GM21423 (cell line): ENCODE measurements at regions not wholly inside any gene's neighbourhood (a gene's known extent, or its start where the extent isn't known, plus 50 kb on each side); places are given as distances from the start of the nearest gene placed in this dataset.

Experiments
- ATAC-seq: cut with Tn5 transposase; IDR thresholded peaks from one replicate; pipeline ENCODE4 v1.9.1; 2021; ENCODE audit warnings: mild to moderate bottlenecking, moderate library complexity; ENCODE audit not compliant: unreplicated experiment

DNA sequence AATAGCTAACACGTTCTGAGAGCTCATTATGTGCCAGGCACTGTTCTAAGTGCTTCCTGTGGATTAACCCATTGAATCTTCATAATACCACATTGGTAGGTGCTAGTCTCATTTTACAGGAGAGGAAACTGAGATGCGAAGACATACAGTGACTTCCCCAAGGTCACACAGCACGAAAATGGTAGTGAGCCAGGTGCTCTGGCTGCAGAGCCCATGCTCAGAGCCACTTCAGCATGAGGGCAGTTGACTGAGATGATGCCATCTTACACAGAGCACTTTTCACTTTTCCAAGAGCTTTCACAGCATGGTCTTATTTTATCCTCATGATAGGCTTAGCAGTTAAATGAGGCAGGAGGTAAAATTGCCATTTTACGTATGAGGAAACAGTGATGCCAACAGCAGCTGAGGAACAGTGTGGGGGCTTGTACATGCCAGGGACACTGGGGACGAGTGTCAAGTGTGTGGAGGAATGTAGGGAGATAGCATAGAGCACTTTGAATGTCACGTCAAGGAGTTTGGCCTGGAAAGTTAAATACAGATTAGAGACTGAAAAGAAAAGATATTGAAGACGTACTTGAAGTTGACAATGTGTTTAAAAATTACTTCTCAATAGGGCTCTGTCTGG lies 180.0 kb downstream of the KIF4B start:
- ATAC-seq, result no peak

DNA sequence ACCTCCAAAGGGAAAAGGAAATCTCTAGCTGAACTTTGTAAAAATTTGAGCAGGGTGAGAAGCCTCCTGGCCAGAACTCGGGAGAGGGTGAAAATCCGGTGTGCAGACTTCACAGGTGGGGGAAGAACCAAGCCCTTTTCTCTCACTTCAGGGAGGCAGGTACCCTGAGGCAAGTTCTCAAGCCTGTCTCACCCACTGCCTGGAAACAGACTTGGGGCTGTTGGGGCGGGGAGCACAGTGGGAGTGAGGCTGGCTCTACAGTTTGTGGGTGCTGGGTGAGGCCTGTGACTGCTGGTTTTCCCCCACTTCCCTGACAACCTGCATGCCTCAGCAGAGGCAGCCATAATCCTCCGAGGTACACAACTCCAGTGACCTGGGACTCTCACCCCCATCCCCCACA lies 187.1 kb downstream of the KIF4B start:
- ATAC-seq, result no peak

DNA sequence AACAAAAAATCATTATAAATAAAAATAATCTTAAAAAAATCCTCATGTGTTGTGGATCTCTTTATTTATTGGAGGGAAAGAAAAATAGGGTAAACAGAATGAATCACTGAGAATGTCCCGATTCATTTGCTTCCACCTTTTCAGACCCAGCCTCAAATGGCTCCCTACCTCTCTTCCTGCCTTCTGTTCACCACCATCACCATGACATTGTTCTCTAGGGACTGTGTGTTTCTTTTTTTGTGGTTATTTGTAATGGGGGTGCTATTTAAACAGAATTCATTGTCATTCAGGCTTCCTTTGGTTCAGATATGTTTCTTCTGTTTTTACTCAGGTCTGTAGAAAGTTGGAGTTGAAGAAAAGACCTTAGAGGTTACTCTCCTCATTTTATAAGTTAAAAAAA lies 198.2 kb downstream of the KIF4B start:
- ATAC-seq, result no peak

DNA sequence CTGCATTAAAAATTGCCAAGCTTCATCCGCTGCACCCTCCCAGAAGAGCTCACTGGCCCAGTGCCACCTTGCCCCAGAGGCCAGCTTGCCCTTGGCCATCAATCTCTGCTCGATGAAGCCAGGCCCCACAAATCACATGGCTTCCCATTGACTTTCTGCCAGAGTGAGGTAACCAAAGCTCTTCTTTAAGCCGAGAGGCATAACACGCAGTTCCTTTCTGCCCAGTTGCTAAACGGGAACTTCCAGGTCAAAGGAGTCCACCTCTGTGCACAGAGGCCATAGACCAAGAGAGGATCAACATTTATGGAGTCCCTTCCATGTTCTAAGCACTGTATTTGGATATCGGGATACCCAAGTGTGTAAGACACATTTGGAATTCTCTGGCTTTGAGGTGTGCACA lies 208.8 kb downstream of the KIF4B start:
- no peak for ATAC-seq

DNA sequence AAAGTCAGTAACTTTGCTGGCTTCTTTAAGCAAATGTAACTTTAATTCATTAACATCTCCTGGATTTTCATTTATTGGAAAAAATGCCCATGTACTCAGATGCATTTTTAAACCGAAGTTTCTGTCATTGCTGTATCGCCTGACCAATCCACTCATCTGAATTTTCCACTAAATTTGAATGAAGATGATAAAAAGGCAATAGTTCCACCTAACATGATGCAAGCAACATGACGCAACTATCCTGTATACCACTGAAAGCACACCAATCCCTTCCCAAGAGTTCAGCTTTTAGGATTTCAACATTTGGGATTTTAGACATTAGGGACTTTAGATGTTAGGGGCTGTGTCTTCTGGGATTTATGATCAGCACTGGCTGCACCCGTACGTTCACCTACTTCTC lies 215.6 kb downstream of the KIF4B start:
- ATAC-seq, result no peak

DNA sequence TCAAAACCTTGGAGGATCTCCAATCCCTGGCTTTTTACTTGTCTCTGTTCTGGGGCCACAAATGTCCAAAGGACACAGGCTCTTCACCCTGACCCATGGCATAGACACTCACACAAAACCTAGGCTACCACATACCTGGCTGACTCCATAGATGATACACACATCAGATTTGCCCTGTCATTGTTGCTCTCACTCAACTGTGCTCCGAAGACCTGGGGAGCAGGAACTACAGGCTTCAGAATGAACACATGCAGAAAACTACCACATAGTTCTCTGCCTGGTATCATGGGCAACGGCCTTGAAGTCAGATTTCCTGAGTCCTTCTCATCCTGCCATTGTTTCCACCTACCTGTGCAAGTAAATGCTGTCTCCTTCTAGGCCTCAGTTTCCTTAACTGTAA lies 226.2 kb downstream of the KIF4B start:
- no peak for ATAC-seq

DNA sequence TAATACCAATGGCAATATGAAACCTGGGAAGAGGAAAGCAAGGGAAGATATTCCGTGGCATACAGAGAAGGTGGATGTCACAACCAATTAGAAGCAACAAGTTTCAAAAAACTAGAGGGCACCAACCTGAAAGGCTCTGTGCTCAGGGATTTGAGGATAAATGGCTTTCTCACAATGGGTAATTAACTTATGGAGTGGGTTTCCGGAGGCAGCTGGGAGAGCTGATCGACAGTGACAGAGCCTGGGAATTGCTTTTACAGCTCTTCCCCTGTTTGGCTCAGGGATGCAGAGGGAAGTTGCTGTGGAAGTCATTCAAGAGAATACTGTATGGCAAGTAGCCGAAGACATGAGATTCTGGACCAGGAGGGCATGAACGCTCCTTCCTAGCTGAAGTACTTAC lies 237.0 kb downstream of the KIF4B start:
- ATAC-seq, result no peak

DNA sequence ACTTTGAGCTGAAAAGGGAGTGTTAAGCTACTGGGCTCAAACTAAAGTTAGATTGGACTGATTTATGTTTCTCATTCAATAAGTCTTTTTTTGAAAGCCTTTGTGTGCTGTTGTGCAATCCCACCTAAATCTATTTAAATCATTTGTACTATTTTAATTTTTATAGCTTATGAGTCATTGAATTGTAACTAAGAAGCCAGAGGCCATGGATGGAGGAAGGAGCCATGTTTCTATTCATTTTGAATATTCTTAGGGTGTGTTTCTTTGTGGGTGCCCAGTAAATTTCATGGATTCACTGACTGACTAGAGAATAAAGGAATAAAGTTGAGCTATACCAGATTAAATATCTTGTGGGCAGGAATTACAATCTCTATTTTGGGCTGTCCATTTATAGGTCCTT lies 238.5 kb downstream of the KIF4B start:
- no peak for ATAC-seq

DNA sequence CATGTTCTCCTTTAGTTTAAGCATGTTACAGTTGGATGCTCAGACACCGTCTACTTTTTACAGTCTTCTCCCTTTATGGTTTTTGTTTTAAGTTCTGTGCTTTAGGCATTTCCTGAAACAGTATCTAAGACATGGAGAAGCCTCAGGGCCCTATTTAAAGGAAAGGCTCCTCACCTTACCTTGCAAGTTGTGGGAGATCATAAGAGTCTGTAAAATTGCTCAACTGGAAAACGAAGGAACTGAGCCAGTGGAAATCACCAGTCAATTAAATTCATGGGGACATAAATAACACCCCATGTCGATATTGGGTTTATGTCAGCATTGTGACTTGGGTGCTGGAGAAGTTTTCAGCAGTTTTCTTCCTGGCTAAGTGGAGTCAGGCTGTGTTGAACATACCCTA lies 239.2 kb downstream of the KIF4B start:
- ATAC-seq, result no peak

DNA sequence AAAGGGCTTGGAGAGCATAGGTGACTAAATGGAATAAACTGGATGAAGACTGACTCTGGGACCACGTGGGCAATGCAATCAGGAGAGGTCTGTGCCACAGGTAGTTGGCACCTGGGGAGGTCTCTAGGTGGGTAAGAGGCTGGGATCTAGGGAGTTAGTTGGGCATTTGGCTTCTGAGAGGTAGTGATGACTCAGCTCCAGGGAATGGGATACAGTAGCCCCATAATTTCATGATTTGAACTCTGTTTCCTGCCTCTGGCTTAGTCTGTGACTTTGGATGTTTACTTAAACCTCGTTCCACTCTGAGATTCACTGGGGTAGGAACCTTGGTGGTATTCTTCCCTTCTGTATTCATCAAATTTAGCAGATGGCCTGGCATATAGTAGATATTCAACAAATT lies 240.8 kb downstream of the KIF4B start:
- no peak for ATAC-seq

DNA sequence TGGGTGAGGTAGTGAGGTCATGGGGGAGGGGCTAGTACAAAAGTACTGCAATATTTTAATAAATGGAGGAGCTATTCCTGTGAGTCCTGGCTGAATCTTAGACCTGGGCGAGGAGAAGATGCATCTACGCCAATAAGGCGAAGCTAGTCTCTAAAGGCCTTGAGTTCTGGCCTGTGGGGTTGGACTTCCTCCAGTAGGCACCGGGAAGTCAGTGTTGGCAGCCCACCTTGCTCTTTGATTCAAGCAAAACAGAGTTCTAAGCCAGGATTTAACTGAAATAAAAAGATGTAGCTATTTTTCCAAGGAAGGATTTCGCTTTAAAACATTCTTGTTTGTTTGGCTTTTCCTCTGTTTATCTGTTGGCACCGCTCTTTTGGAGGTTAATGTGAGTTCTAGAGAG lies 244.6 kb downstream of the KIF4B start:
- no peak for ATAC-seq

DNA sequence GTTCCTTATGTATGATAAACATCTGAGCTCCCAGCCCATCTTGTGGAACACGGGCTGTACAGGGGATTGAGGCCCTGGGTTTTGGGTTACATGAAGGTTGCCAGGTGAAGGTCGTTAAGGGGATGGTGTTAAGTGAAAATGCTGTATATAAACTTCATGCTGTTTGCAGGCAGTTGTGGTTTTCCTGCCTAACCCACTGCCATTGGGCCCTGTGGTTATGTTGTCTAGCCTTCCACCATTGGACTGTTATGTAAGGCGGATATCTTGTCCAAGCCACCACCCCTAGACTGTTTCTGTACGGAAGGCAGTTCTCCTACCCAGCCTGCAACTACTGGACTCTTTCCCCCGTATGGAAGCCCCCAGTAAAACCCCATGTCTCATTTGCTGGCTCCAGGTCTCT lies 246.1 kb downstream of the KIF4B start:
- no peak for ATAC-seq

DNA sequence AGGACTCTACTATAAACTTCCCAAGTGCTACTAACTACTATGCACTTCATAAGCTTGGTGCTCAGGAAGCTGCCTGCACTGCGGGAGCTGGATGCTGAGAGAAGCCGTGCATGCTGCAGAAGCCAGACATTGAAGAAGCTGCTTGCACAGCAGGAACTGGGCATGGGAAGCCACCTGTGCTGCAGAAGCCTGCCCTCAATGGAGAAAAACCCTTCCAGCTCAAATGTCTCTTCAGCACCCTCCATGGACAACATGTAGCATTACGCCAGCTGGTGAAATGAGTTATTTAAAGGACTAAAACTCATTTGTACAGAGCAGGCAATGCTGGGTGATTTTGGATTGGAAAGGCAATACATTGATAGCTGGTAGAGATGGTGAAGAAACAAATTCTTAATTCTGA lies 247.2 kb downstream of the KIF4B start:
- ATAC-seq, result no peak

DNA sequence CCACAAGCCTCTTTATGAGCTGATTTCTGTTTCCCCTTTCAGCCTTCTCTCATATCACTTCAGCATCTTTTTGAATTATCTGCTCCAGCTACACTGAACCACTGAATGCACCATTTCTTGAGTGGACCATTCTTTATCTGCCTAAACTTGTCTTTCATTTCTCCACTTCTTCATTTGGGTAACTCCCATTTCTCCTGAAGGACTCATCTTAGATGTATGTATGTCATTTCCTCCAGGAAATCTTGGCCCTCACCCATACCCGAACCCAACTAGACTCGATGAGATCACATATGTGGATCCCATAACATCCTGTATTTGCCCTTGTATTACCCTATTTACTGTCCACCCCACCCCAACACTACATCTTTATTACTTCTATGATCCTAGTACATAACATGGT lies 249.8 kb downstream of the KIF4B start:
- ATAC-seq, result no peak

DNA sequence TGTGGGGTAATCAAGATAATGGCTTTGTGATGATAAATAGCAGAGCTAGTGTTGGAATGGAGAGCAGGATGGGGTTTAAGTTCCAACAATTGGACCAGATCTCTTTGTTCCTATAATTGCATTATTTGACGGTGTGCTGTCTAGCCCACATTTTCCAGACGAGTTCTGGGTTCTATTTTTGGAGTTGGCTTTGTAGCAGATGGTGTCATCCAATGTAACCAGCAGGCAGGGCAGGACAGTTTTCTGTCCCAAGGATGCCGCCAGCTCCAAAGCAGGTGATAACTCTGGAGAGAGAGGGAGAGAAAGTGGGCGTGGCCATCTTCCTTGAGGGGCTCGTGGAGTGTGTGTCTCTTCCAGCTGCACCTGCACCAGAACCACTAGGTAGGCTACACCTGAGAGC lies 251.3 kb downstream of the KIF4B start:
- ATAC-seq, result no peak

DNA sequence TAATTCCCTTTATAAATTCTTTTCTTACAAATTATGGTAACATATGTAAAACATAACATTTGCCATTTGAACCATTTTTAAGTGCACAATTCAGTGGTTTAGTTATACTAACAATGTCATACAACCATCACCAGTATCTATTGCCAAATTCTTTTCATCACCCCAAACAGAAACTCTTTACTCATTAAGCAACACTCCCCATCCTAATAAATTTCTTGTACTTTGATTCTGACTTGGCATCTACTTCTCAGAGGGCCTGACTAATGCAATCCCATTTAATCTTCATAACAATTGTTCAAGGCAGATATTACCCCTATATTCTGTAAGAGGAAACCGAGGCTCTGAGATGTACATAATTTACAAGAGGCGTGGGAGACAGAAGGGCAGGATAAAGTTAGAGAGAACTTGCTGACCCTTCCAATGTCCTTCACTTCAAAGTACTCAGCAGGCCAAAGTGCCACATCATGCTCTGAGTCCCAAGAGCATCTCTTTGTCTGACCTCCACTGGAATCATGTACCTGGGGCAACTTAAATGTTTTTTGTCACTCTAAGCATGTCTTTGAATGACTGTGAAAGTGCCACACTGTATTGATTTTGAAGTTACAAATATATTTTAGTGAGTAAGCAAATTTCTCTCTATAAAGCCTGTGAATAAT lies 255.3 kb downstream of the KIF4B start:
- no peak for ATAC-seq

DNA sequence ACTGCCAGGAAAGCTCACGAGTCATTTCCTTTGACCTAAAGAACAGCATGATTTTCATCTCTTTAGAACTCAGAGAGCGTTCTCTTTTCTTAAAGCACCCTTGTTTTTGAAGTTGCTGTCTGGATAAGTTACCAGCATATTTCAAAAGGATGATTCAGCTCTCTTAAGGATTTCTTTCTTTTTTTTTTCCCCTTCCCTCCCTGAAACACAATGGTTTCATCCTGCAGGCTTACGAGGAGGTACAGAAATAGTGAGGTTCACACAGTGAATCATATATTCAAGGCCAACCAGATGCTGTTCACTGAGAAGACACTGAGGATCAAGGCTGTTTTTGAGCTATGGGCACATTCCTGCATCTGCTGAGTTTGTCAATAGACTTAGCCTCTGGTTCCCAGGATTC lies 257.2 kb downstream of the KIF4B start:
- ATAC-seq, result no peak

DNA sequence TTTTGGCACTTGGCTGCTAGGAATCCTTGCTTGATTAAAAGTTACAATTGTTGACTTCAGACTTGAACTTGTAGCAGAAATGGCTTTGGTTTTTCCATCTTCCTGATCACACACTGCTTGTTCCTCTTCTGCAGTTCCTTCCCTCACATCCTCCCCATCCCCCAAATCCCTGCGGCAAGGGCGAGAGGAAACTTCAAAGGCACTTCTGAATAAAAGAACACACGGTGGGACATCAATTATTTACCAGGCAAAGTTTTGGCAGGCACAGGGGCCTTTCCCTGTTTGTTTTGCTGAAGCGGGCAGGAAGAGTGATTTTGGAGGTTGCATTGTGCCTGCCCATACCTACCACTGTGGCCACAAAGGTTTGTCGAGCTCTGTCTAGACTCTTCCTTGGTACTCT lies 260.9 kb downstream of the KIF4B start:
- ATAC-seq, result no peak

DNA sequence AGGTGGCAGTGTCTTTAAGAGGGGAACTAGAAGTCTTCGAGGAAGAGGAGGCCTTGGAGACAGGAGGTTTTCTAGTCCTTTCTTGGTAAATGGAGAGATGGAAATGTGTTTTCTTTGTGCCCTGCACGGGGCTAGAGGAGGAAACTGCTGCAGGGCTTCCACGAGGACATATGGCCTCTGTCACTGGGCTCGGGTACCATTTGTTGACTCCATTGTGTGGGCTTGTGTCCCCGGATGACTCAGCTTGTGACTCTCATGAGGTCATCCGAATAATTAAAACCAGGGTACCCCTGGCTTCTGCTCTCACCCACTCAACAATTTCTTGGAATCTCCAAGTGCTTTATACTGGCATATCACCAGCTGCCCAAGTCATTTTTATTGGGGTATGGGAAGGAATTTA lies 261.7 kb downstream of the KIF4B start:
- no peak for ATAC-seq

DNA sequence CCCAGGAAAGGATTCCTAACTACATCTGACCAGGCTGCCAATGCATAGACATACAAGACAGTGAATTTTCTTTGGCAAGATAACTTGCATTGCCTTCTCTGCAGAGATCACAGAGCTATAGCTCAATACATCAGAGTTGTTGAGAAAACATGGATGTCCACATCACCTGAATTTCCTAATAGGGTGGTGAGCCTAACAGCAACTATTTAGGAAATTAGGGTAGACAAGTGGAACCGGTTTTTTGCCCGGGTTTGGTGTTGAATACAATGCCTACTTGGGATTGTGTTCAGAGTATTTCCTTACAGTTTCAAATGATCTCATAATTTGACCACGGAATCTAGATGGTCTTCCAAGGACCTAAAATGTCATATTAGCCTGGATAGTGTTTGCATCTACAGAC lies 262.7 kb downstream of the KIF4B start:
- no peak for ATAC-seq

DNA sequence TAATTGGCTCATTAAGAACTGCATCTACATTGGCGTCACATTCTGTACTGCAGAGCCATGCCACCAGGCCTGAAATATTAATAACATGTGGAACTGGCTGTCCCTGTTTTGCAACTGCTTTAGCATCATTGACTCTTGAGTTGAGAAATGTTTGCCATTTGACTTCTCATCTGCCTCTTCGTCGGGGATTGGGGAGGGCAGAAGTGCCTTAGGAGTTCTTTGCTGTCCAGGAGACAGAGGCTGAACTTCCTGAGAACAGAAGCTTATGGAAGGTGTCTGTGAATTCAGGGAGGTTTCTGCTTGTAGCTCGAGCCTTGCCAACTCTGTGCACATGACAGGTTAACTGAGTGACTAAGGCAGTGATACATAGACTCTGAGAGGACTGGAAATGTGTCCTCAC lies 265.0 kb downstream of the KIF4B start:
- ATAC-seq, result no peak

DNA sequence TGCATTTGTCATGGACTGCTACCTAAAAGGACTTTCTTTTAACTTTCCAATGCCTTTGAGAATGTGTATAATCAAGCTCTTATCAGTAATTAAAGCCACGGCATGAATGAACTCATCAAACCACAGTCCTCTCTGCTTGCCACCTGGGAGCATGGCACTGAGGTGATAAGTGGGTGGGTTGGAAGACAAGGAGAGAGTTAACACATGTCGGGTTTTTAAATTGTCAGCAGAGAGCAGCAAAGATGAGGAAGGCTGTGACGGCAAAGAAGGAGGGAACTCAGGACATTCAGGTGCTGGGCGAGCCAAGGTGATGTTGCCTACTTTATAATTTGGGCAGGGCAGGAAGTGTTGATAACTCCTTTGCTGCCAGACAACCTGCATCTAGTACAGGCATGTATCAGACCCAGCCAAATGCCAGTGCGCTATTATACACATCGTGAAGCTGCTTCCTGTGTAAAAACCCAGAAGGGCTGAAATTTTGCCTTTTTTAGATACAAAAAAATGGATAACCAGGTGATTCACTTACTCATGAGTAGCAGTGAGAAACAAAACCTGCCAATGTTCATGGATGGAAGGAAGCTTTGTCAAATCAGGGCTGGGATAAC lies 269.1 kb downstream of the KIF4B start:
- ATAC-seq, result no peak

DNA sequence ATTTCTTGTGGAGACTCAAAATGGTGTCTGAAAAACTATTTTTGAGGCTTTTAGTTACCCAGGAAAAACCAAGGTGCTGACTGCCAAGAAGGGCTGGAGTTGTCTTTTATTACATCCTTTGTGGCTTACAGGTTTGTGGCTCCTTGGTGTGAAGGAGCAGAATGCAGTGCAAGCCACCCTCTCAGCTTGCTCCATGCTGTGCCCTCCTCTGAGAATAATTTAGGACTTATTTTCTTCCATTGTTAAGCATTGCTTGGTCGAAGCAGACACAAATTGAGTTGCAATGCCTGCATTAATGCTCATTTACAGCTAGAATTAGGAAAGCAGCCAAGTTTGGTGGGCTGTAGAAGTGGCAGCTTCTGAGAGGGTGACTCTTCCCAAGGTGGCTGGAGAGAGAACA lies 272.2 kb downstream of the KIF4B start:
- ATAC-seq, result no peak
